ENCODE measurements at regions not wholly inside any gene's neighbourhood (a gene's known extent, or its start where the extent isn't known, plus 50 kb on each side); places are given as distances from the start of the nearest gene placed in this dataset.

DNA sequence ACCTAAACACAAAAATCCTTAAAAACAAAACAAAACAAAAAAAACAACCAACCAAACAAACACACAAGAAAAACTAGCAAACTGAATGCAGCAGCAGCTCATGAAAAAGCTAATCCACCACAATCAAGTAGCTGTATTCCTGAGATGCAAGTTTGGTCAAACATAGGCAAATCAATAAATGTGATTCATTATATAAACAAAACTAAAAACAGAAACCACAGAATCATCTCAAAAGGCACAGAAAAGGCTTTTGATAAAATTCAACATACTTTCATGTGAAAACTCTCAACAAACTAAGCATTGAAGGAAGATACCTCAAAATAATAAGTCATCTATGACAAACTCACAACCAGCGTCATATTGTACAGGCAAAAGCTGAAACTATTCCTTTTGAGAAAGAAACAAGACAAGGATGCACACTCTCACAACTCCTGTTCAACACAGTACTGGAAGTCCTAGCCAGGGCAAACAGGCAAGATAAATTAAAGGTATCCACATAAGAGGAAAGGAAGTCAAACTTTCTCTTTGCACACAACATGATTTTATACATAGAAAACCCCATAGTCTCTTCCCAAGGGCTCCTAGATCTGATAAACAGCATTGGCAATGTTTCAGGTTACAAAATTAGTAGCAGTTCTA, 495.1 kb upstream of the SGO1 start:
- no peak overlapping the region for H3K18ac ChIP-seq (ENCODE audit: extremely low read depth, low read length)
- no peak overlapping the region for H2AFZ ChIP-seq (ENCODE audit: low read length)
- no peaks in the 10 kb centered on the region for H3K27me3 ChIP-seq (replicated peaks in 1 of 4; ENCODE audit: control insufficient read depth in 3 of 4, extremely low read depth in 1 of 4, insufficient read depth in 3 of 4, low read length in 3 of 4)
- DNase-seq (ENCODE audit: low read depth in 1 of 2, low spot score in 2 of 2), result no peak
- H3K79me2 ChIP-seq (ENCODE audit: control insufficient read depth in 1 of 2, insufficient read depth in 2 of 2, low read length in 2 of 2), result no peaks in the 10 kb centered on the region
- no peak overlapping the region for H2BK120ac ChIP-seq (replicated peaks; ENCODE audit: low read depth, low read length)
- ChIA-PET CTCF (ENCODE audit: partially characterized antibody) (no interaction called here), POLR2A (ENCODE audit: partially characterized antibody) (no interaction called here)
- H4K8ac ChIP-seq (ENCODE audit: extremely low read depth, insufficient read depth, low read length), result no peak overlapping the region
- no peaks in the 10 kb centered on the region for H3K36me3 ChIP-seq (ENCODE audit: control insufficient read depth in 2 of 4, insufficient read depth in 4 of 4, low read length in 3 of 4)
- H3K23me2 ChIP-seq (ENCODE audit: low read depth, low read length), result no peaks in the 10 kb centered on the region
- no peaks in the 10 kb centered on the region for H3K9me3 ChIP-seq (ENCODE audit: insufficient read depth in 2 of 2, low read depth in 1 of 2, low read length in 1 of 2)
- no peak overlapping the region for H2AK5ac ChIP-seq (ENCODE audit: low read depth, low read length)
- H3K4ac ChIP-seq (replicated peaks; ENCODE audit: insufficient read length, low read depth, low read length), result no peak overlapping the region
- H4K20me1 ChIP-seq (replicated peaks in 1 of 2; ENCODE audit: control insufficient read depth in 1 of 2, insufficient read depth in 2 of 2, low read length in 2 of 2), result no peaks in the 10 kb centered on the region
- no peak overlapping the region for H3K14ac ChIP-seq (ENCODE audit: insufficient read length)
- no peak overlapping the region for H4K91ac ChIP-seq (replicated peaks; ENCODE audit: insufficient read length, low read length)
- FAIRE-seq, result no peak
- H3K9ac ChIP-seq (replicated peaks in 1 of 4; ENCODE audit: extremely low read depth in 1 of 4, low read depth in 3 of 4, low read length in 3 of 4), result no peak overlapping the region
- no peak overlapping the region for H3K23ac ChIP-seq (ENCODE audit: insufficient read length)
- H3K79me1 ChIP-seq (ENCODE audit: low read depth, low read length), result no peaks in the 10 kb centered on the region
- no peak overlapping the region for H4K5ac ChIP-seq (ENCODE audit: insufficient read length, low read depth, low read length)
- no peak overlapping the region for H3K4me3 ChIP-seq (ENCODE audit: extremely low read depth in 1 of 4, insufficient read depth in 2 of 4, low read depth in 3 of 4, low read length in 4 of 4)
- no peak overlapping the region for H2BK15ac ChIP-seq (ENCODE audit: low read length)
- H3K27ac ChIP-seq (ENCODE audit: low read depth, low read length), result no peak overlapping the region
- no peak overlapping the region for H2BK5ac ChIP-seq (ENCODE audit: low read depth, low read length)
- H3K4me1 ChIP-seq (replicated peaks in 1 of 4; ENCODE audit: control insufficient read depth in 3 of 4, insufficient read depth in 4 of 4, low read length in 3 of 4), result peaks cover 0 to 5% (median 0%) of the 10 kb centered on the region in 4 experiments; a peak in 1 of 7 replicates
- WGBS, 2 experiments (ENCODE audit: extremely low coverage in 1 of 2, insufficient coverage in 1 of 2, insufficient read length in 1 of 2, insufficient replicate concordance in 2 of 2, low coverage in 1 of 2, low lambda C conversion rate in 2 of 2, missing lambda C conversion rate in 1 of 2), result 92% methylated on average over 1 of the region's 1 CpG; no CpG with 5 or more reads in 1 of the 2 experiments
- no peak overlapping the region for H3K4me2 ChIP-seq (ENCODE audit: insufficient read depth in 1 of 2, low read depth in 2 of 2, low read length in 2 of 2)
- H2BK20ac ChIP-seq (ENCODE audit: low read length), result no peak overlapping the region
- no peak overlapping the region for H3K56ac ChIP-seq (replicated peaks; ENCODE audit: insufficient read length, low read depth, low read length)
- H2BK12ac ChIP-seq (ENCODE audit: low read depth, low read length), result no peak overlapping the region
- TF ChIP-seq BCL11A (IDR thresholded peaks at IDR 0.05; ENCODE audit: low read depth in 2 of 2, low read length in 2 of 2) (no peak), TAF1 (IDR thresholded peaks at IDR 0.05; ENCODE audit: low read depth, low read length) (no peak)
